GM18909 (cell line): ENCODE measurements at regions not wholly inside any gene's neighbourhood (a gene's known extent, or its start where the extent isn't known, plus 50 kb on each side); places are given as distances from the start of the nearest gene placed in this dataset.

Experiments used
- ATAC-seq: cut with Tn5 transposase; IDR thresholded peaks from one replicate; pipeline ENCODE4 v1.9.1; 2021; ENCODE audit warnings: mild to moderate bottlenecking; ENCODE audit not compliant: unreplicated experiment, poor library complexity

DNA sequence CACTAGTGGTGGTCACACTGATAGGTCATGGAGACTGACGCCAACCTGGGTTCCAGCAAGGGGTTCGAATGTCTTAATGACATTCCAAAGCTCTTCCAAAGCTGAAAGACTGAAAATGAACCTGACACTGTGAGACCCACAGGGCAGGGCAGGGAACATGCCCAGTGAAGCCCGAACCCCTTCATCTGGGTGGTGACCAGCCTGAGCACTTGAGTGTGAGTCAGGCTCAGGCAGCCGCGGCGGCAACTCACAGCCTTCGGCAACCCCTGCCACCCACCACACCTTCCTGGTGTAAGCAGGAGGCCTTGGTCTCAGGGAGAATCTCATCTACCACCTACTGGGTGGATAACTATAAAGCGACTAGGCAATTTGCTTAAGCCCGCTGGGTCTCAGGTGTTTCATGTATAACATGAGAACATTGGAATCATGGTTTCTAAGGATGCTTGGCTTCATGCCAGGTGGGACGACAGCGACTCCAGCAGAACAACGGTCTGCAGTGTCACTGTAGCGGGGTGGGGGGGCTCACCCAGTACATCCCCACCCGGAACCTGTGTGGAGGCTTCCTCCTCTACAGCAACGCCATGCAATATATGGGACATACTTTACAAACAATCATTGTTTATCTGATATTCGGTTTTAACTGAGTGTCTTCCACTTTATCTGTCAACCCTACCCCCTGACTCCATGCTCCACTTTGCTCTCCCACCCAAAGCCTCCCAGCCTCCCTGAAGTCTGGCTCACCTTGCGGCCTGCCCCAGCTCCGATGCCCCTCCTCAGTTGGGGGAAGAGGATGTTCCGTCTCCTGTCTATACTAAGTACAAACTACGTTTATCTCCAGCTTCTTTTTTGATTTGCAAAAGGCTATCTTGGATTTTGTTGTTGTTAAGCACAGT lies 125.0 kb upstream of the MEF2A start:
- no peak for ATAC-seq

DNA sequence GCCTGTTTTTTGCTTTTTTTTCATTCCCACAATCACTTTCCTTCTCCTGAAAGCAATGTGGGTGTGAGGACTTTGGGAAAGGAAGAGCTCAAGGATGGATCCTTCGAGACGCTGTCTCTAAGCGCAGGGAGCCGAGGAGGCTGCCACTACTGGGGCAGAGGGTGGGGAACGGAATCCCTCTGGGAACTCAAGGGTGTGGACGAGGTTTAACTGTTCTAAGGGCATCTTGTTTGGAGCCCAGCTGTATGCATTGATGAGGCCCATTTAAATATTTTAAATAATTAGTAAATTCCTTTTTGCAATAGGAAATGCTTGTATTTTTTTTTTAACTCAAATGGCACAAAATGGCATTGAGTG lies 124.4 kb upstream of the MEF2A start:
- no peak for ATAC-seq

DNA sequence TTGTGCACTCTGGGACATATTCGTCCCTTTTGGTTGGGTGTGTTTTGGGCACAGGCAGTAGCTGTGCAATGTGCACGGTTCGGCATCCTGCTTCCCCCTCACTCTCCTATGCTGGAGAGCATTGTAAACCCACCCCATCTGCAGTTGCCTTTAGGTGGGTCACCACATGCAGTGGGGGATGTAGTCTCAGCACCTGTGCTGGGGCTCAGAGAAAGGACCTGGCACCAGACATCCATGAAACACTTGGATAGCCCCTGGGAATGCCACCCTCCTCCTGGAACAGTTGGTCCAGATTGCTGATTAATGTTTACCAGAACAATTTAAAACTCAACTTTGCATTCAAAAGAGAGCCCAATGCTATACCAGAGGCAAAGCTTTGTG lies 123.9 kb upstream of the MEF2A start:
- no peak for ATAC-seq

DNA sequence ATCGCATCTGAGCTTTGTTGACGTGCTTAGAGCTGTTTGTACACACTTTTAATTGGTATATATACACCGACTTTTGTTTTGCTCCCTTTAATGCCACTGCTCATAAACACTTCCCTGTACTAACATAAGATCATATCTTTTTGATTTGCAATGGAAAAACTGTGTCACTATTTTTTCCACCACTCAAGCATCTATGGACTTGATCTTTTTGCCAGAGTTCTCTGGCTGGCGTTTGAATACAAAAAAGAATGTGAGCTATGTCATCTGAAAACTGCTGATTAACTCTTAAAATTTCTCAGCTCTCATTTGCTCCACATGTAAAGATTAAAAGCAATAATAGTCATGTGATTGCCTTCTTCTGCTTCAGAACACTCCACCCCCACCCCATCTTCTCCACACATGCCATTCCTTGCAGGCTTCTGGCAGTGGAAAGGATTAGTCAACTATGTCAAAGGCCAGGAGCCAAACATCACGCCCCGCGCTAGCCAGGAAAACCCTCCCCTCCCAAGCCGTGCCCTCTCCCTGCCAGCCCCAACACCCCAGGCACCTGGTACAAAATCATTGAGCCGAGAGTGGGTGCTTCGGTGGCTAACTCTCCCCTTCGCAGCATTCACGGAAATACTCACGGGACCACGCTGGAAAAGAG lies 123.4 kb upstream of the MEF2A start:
- no peak for ATAC-seq

DNA sequence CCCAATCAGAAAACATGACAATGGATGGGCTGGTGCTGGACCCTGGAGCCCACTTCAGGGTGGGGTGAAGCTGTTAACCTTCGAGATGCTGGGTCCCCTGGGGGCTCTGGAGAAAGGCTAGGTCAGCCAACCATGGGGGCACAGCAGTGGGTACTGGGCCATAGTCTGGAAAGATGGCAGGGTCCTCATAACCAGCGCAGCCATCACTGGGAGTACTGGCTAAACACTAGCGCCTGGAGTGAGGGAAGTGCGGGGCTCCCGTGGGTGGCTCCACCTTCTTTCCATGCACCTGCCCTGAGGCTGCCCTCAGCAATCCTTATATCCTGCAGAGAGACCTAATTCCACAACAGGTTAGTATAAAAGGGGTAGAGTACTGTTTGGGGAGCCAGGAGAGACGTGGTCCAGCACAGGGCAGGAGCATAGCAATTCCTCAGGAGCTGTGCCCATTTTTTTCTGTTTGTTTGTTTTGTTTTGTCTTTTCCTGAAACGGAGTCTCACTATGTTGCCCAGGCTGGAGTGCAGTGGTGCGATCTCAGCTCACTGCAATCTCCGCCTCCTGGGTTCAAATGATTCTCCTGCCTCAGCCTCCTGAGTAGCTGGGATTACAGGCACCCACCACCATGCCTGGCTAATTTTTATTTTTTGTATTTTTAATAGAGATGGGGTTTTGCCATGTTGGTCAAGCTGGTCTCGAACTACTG lies 122.6 kb upstream of the MEF2A start:
- ATAC-seq, result no peak

DNA sequence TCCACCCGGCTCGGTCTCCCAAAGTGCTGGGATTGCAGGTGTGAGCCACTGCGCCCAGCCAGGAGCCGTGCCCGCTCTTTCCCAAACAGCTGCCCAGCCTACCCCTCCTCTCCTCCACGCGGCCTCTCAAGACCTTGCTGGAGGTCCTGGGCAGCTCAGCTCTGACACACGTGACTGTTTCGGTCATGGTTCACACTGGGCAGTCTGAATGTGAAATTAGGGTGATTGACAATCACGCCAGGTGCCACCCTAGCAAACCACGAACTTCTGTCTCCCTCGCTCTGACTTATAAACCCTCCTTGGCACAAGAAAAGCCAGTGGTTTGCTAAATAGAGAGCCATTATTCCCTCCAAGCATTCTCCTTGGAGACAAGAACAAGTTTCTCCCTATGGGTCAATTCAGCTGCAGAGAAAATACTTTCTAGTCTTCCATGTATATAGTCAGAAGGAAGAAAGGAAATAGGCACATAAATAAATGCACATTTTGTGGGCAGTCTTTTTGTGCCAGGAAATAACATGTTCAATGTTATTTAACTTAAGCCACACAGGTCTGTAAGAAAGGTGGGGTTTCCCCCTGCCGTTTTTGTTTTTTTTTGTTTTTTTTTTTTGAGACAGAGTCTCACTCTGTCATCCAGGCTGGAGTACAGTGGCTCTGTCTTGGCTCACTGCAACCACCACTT lies 121.9 kb upstream of the MEF2A start:
- ATAC-seq, result no peak

DNA sequence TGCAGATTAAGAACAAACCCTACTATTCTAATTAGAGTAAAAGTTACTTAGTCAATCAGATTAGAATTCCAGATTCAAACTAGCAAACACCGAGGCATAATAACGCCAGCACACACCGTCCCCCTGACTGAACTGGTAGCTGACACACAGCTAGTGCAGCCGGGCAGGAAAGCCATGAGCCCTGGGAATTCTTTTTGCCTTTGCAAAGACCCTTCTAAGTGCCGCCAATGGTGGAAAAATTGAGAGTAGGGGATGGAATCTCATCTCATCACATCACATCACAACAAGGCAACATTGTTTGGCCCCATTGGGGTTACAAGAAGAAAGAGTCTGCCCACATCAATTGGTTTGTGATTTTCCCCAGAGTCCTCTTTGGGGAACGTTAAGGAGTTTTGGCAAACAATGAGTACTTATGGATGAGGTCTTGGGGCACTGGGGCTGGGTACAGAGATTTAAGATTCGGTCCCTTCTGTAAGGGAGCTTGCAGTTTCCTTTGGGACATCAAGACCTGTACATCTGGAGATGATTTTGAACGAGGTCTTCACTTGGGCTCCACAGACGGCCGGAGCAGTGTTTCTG lies 120.4 kb upstream of the MEF2A start:
- no peak for ATAC-seq

DNA sequence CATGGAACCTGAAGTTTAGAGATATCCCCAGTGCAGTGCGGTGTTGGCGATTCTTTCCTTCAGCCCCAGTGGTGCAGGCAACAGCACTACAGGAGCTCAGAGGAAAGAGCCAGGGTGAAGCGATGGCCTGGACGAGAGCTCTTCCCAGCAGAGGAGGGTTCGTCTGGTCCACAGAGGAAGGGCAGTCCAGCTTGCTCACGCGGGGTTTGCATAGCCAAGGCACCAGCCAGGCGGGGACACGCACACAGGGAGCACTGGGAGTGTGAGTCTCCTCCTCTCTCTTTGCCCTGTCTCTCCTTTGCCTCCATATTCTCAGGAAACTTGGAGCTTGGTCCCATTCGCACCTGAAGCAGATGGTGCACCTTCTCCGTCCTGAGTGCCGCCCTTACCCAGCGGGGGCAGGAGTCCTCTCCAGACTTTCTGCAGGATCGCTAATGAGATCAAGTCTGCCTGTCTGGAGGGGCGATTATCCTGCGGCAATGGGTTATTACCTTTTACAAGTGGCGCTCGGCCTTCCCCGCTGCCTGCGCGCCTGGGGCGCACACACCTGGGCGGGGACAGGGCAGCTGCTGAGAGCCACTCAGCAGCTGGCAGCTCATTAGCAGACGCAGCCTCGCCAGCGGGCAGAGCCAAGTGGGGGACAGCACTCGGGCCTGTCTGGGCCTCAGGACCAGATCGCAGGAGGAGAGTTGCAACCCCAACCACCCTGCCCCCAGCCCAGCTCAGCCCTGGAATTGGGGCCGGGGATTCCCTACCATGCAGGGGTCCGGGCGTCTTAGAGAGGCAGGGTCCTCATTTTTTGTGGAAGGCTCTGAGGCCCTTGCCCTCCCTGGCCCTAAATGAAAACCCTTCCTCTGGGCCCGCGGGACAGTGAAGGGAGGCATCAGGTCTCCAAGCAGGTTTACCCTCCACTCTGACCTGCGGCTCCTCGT lies 119.0 kb upstream of the MEF2A start:
- no peak for ATAC-seq

DNA sequence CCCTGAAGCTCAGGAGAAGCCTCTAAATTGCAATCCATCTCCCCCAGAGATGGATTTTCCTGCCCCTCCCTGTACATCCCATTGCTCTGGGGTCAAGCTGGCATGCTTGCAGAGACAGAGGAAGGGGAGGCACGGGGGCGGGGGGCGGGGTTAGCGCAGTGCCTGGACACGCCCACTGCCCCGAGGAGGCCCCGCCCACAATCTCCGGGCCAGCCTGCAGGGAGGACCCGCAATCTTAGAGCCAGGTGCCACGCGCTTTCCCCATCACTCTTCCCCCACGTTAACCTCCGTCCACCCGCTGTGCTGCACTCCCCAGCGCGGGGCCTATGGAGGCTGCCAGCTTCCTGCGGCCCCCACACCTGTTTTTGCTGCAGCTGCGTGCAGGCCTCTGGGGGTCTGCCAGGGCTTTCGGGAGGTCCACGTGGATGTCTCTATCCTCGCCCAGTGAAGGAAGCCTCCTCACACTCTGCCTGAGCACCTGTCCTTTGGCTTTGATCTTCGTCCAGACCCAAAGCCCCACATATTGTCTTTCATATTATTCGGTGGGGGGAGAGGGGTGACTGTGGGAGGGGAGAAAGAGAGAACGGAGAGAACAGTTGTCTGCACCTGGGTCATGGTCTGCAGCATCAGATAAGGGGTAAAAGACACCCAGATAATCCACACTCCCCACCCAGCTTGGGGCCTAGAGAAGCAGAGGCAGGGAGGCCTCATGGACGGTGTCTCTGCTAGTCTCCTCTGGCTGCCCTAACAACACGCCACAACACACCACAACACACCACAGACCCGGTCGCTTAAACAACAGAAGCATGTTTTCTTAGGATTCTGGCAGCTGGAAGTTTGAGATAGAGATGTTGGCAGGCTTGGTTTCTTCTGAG lies 118.0 kb upstream of the MEF2A start:
- no peak for ATAC-seq

DNA sequence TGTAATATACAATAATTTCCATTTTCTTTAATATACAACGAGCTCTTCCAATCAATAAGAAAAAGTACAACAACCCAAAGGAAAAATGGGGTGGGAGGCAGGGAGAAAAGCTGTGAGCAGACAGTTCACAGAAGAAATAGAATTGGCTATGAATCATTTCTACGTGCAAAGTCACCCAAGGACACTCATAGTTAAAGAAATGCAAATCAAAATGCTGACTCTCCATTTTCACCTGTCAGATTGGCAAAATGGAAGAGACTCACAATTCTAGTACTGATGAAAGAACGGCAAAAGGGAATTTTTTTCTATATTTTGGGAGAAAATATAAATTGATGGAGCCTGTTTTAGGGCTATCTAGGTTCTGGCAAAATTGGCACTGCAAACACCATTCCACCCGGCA lies 116.3 kb upstream of the MEF2A start:
- no peak for ATAC-seq

DNA sequence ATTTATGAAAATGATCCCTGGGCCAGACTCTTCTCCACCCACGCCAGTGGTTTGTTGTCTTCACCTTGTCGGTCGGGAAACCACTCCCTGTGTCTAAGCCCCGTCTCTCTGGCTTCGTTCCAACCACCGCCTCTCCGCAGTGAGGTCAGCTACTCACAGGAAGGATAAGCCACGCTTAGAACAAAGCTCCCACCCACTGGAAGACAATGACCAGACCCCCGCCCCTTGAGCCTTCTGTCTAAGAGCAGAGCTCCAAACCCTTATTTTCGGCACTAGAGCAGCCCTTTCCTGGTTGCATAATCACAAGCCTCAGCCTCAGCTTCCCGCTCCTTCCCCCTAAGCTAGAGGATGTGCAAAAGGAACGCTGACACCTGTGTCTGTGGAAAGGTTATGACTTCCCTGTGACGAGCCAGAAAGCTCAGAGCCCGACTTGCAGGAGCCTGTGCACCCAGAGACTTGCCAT lies 114.9 kb upstream of the MEF2A start:
- ATAC-seq, result no peak

DNA sequence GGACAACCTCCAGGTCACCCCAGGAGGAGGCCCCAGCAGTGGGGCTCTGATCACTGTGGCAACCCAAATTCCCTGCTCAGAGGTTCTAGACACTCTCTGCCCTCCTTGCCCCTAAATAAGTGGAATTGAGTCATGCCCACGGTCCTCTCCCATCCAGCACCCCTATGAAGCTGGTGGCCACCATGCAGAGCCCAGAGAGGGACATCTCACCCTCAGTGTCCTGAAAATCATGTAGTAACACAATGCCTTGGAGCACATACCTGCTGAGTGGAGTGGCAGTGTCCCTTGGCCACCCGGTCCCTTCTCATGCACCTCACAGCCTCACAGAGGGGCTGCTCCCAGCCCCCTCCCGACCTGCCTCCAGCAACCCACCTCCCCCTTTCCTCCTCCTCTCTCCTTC lies 114.3 kb upstream of the MEF2A start:
- ATAC-seq, result no peak

DNA sequence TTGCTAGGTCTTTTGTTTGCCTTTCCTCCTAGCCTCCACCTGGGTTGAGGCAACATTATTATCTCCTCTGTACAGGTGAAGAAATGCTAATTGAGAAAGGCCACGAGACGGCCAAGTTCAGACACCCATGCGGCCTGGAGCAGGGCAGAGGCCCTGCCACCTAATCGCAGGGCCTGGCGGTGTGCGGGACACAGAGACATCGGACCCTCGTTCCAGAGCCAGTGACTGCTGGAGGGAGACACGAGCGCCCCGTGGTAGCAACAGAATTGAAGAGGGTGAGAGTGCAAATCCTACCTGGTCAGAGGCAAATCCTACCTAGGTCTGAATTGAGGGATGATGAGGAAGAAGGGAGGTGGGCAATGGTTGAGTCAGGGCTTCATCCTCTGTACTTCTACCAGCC lies 113.8 kb upstream of the MEF2A start:
- ATAC-seq, result no peak

DNA sequence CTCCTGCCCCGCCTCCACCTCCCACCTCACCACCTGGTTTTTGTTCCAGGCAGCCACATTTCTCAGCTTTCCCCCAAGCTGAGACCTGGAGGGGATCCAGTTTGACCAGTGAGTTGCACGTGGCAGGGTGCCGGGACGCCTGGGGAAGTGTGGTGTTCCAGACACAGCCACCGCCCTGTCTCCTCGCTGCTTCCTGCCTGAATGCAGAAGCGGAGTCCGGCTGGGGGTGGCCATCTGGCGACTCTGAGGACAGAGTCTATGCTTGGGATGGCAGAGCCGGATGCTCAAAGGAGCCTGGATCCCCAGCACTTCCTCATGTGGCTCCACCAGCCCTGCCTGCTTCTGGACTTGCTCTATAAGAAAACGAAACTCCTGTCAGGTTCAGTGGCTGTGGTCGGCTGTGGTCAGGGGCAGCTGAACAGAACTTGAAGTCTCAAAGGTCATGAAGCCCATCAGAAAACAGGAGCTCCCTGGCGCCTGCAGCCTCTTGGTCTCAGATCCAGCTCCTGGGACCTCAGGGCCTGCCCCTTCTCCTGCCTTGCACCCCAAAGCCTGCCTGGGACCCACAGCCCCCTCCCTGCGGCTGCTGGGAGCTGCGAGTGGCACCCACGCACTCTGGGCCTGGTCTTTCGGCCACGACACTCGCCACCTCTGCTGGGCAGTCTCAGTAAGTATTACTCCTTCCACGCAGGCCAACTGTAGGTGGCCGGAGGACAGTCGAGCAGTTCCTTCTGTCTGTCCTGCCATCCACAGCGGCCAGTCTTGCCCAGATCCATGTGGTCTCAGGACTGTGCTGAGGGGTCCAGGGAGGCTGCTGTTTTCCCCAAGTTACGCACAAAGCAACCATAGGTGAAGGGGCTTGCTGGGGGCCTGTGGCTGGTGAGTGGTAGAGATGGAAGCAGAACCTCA lies 112.8 kb upstream of the MEF2A start:
- ATAC-seq, result peak; percentile 91

DNA sequence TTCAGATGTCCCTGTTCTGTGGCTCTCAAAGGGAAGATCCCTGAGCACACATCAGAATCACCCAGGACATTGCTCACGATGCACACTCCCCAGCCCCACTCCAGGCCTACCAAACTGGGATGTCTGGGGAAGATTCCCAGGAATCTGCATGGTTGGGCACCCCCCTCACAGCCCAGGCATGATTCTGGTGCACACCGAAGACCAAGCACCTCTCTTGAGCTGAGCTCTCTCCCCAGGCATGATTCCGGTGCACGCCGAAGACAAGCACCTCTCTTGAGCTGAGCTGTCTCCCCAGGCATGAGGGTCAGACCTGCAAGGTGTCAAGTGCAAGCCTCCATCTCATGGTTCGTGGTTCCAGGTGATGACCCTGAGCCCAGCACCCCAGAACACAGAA lies 112.2 kb upstream of the MEF2A start:
- no peak for ATAC-seq

DNA sequence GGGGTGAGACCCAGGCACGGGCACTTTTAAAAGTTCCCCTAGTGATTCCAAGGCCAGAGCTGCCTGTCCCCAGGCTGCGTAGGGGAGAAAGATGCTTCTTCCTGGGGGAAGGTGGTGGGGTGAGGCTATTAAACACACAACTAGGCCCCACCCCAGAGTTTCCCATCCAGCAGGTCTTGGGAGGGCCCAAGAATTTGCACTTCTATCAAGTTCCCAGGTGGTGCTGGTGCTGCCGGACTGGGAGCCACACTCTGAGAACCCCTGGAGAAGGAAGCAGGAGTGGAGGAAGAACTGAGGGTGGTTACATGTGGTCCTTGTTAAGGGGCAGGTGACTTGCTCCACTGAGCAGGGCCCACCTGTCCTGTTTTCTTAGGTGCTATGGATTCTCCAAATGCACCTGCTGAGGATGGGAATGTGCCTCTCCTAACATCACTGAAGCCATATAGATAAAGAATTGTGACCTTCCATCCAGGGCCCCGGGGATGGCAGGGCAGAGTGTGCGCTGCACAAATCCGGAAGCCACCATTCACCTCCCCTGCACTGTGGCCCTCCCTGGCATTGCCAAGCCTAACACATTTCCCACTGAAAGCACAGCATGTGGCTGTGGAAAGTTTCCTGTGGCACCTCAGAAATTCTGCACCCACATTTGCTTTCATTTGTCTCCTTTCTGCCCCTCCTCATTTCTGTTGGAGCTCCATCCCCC lies 111.5 kb upstream of the MEF2A start:
- no peak for ATAC-seq
